ENCODE measurements at regions not wholly inside any gene's neighbourhood (a gene's known extent, or its start where the extent isn't known, plus 50 kb on each side); places are given as distances from the start of the nearest gene placed in this dataset.

DNA sequence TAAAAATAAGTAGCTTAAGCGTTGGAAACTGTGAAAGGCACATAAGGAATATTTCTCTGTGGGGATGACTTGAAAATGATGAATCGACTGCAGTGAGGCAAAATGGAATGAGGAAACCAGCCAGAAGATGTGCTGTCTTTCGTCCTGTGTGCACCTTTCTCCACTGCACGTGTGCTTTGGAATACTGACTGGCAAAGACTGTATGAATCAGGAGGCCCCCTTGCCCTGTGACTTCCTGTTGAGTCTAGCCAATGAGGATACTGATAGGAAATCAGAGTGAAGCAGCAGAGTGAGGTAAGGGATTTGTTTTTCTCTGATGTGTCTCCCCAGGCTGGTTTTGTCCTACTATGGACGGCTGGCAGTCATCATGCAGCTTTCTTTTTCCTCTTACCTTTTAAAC is 118.2 kb upstream of the ADGRL4 start:
- TF ChIP-seq CTCF (IDR thresholded peaks at IDR 0.05; ENCODE audit: extremely low read depth, missing control alignments) = no peak

GRCh38 chr1:79122521-79122920 is 116.0 kb upstream of the ADGRL4 start:
- TF ChIP-seq CTCF (IDR thresholded peaks at IDR 0.05; ENCODE audit: extremely low read depth, missing control alignments) = no peak
- no peak for DNase-seq (ENCODE audit: low spot score)

More for the DNA sequence above, 118.2 kb upstream of the ADGRL4 start:
- no peak for DNase-seq (ENCODE audit: low spot score)

GRCh38 chr1:79117376-79117775 is 110.8 kb upstream of the ADGRL4 start:
- TF ChIP-seq CTCF (IDR thresholded peaks at IDR 0.05; ENCODE audit: extremely low read depth, missing control alignments) = no peak
- DNase-seq (ENCODE audit: low spot score) = no peak

DNA sequence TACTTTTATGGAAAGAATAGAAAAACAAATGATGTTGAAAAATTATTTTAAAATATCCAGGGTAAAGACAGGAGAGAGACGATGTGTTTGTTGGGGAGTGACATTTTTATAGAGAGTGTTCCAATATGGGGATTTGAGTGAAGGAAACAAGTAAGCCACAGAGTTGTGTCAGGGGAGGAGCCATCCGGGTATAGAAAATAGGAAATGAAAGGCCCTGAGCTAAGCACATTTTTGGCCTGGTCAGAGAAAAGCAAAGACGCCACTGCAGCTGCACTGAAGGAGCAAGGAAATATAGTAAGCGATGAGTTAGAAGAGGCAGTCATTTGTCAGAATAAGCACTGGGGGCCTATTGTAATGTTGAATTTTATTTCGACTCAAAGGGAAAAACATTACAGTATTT is 107.3 kb upstream of the ADGRL4 start:
- DNase-seq (ENCODE audit: low spot score) = no peak
- TF ChIP-seq CTCF (IDR thresholded peaks at IDR 0.05; ENCODE audit: extremely low read depth, missing control alignments) = no peak

- TF ChIP-seq CTCF (IDR thresholded peaks at IDR 0.05; ENCODE audit: extremely low read depth, missing control alignments) = no peak
These were observed 104.2 kb upstream of the ADGRL4 start for GRCh38 chr1:79110749-79111148.

DNA sequence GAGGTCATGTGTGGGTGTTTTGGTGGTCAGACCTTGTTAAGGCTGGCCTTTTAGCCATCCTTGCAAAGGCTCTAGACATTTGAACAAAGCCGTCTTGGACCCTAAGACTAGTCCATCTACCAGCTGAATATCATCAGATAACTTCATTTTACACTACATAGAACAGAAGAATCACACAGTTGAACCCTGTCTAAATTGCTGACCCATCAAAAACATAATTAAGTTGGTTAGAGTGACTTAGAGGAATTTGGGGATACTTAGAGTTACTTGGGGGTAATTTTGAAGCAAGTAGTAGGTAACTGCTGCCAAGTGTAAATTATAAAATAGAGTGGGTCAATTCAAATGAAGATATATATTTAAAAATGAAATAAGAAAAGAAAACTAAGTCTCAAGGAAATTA is 102.9 kb upstream of the ADGRL4 start:
- DNase-seq (ENCODE audit: low spot score) = no peak
- no peak for TF ChIP-seq CTCF (IDR thresholded peaks at IDR 0.05; ENCODE audit: extremely low read depth, missing control alignments)

More at GRCh38 chr1:79110749-79111148, 104.2 kb upstream of the ADGRL4 start:
- DNase-seq (ENCODE audit: low spot score) = no peak

DNA sequence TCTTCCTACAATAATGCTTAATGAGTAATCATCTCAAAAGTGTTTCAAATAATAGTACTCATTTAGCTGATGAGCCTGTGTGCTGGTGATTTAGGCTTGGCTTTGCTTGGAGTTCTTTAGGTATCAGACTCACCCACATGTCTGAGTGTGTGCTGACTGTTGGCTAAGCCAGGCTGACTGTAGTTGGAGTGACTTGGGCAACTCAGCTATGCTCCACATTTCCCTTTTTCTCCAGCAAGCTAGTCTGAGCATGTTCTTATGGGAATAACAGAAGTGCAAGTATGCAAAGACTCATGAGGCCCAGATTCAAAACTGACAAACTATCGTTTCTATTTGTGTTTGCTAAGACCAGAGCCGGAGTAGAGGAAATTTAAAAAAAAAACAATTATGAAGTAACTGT is 99.0 kb upstream of the ADGRL4 start:
- no peak for DNase-seq (ENCODE audit: low spot score)
- TF ChIP-seq CTCF (IDR thresholded peaks at IDR 0.05; ENCODE audit: extremely low read depth, missing control alignments) = no peak
